ENCODE measurements at regions not wholly inside any gene's neighbourhood (a gene's known extent, or its start where the extent isn't known, plus 50 kb on each side); places are given as distances from the start of the nearest gene placed in this dataset.
"Not testable (repeated sequence)": the region's sequence is repeated elsewhere in the genome, so short reads cannot be mapped to it uniquely, and the experiment has no call there.

- Histone ChIP-seq H3K27ac (ENCODE audit: low read depth, low read length) (no peak overlapping the region), H3K4me2 (ENCODE audit: low read length) (no peak overlapping the region), H3F3A (ENCODE audit: control insufficient read depth, insufficient read depth) (no peaks in the 10 kb centered on the region), H3K9me2 (replicated peaks; ENCODE audit: control insufficient read depth, low read length) (no peaks in the 10 kb centered on the region), H3K4me1 (ENCODE audit: control insufficient read depth, low read length) (peaks cover 19% of the 10 kb centered on the region), H3K9me3 (ENCODE audit: control insufficient read depth, insufficient read depth, low read length) (no peaks in the 10 kb centered on the region), H3K27me3 (ENCODE audit: control insufficient read depth, low read length) (no peaks in the 10 kb centered on the region), H3K4me3 (ENCODE audit: low read length) (no peak overlapping the region), H4K20me1 (ENCODE audit: control insufficient read depth, insufficient read depth, low read depth, low read length) (no peaks in the 10 kb centered on the region), H3K36me3 (ENCODE audit: control insufficient read depth, low read length) (no peaks in the 10 kb centered on the region), H3K79me2 (ENCODE audit: control insufficient read depth, low read length) (no peaks in the 10 kb centered on the region)
- TF ChIP-seq EZH2phosphoT487 (IDR thresholded peaks at IDR 0.05; ENCODE audit: borderline replicate concordance, low read length) (no peak), CTCF (IDR thresholded peaks at IDR 0.05; ENCODE audit: low read depth, low read length, poor library complexity, severe bottlenecking) (no peak)
Observed at GRCh38 chrX:121570072-121570841, 522.8 kb downstream of the GLUD2 start.

GRCh38 chrX:121571333-121571732 lies 523.9 kb downstream of the GLUD2 start:
- H3K27me3 ChIP-seq (ENCODE audit: control insufficient read depth, low read length), result no peaks in the 10 kb centered on the region

GRCh38 chrX:121574384-121574783 lies 527.0 kb downstream of the GLUD2 start:
- H3F3A ChIP-seq (ENCODE audit: control insufficient read depth, insufficient read depth); H3K27me3 ChIP-seq (ENCODE audit: control insufficient read depth, low read length); H3K79me2 ChIP-seq (ENCODE audit: control insufficient read depth, low read length); H4K20me1 ChIP-seq (ENCODE audit: control insufficient read depth, insufficient read depth, low read depth, low read length); H3K9me3 ChIP-seq (ENCODE audit: control insufficient read depth, insufficient read depth, low read length); H3K36me3 ChIP-seq (ENCODE audit: control insufficient read depth, low read length); H3K4me3 ChIP-seq (ENCODE audit: low read length); H3K9me2 ChIP-seq (replicated peaks; ENCODE audit: control insufficient read depth, low read length); H3K27ac ChIP-seq (ENCODE audit: low read depth, low read length); H3K4me2 ChIP-seq (ENCODE audit: low read length): not testable (repeated sequence)
- H3K4me1 ChIP-seq (ENCODE audit: control insufficient read depth, low read length), result peaks cover 22% of the 10 kb centered on the region

More at GRCh38 chrX:121571333-121571732, 523.9 kb downstream of the GLUD2 start:
- no peaks in the 10 kb centered on the region for H4K20me1 ChIP-seq (ENCODE audit: control insufficient read depth, insufficient read depth, low read depth, low read length)
- H3K79me2 ChIP-seq (ENCODE audit: control insufficient read depth, low read length), result no peaks in the 10 kb centered on the region
- H3K9me2 ChIP-seq (replicated peaks; ENCODE audit: control insufficient read depth, low read length), result no peaks in the 10 kb centered on the region
- no peaks in the 10 kb centered on the region for H3K36me3 ChIP-seq (ENCODE audit: control insufficient read depth, low read length)
- peaks cover 19% of the 10 kb centered on the region for H3K4me1 ChIP-seq (ENCODE audit: control insufficient read depth, low read length)
- no peaks in the 10 kb centered on the region for H3F3A ChIP-seq (ENCODE audit: control insufficient read depth, insufficient read depth)
- H3K4me3 ChIP-seq (ENCODE audit: low read length), result no peak overlapping the region
- H3K4me2 ChIP-seq (ENCODE audit: low read length), result no peak overlapping the region
- TF ChIP-seq EZH2phosphoT487 (IDR thresholded peaks at IDR 0.05; ENCODE audit: borderline replicate concordance, low read length) (no peak), CTCF (IDR thresholded peaks at IDR 0.05; ENCODE audit: low read depth, low read length, poor library complexity, severe bottlenecking) (peak; percentile 19)
- no peak overlapping the region for H3K27ac ChIP-seq (ENCODE audit: low read depth, low read length)
- no peaks in the 10 kb centered on the region for H3K9me3 ChIP-seq (ENCODE audit: control insufficient read depth, insufficient read depth, low read length)

GRCh38 chrX:121579016-121579760 lies 531.8 kb downstream of the GLUD2 start:
- Histone ChIP-seq H3K36me3 (ENCODE audit: control insufficient read depth, low read length) (no peaks in the 10 kb centered on the region), H3K27me3 (ENCODE audit: control insufficient read depth, low read length) (no peaks in the 10 kb centered on the region), H3K4me1 (ENCODE audit: control insufficient read depth, low read length) (peaks cover 9% of the 10 kb centered on the region; the same call in 1 of the 2 replicates), H3K9me3 (ENCODE audit: control insufficient read depth, insufficient read depth, low read length) (no peaks in the 10 kb centered on the region), H3K79me2 (ENCODE audit: control insufficient read depth, low read length) (no peaks in the 10 kb centered on the region), H3F3A (ENCODE audit: control insufficient read depth, insufficient read depth) (no peaks in the 10 kb centered on the region), H3K4me2 (ENCODE audit: low read length) (no peak overlapping the region), H3K27ac (ENCODE audit: low read depth, low read length) (no peak overlapping the region), H4K20me1 (ENCODE audit: control insufficient read depth, insufficient read depth, low read depth, low read length) (no peaks in the 10 kb centered on the region), H3K9me2 (replicated peaks; ENCODE audit: control insufficient read depth, low read length) (no peaks in the 10 kb centered on the region), H3K4me3 (ENCODE audit: low read length) (no peak overlapping the region)
- no peak for TF ChIP-seq EZH2phosphoT487 (IDR thresholded peaks at IDR 0.05; ENCODE audit: borderline replicate concordance, low read length)
- TF ChIP-seq CTCF (IDR thresholded peaks at IDR 0.05; ENCODE audit: low read depth, low read length, poor library complexity, severe bottlenecking), result peak; percentile 66
